GM19468 (cell line): ENCODE measurements at regions not wholly inside any gene's neighbourhood (a gene's known extent, or its start where the extent isn't known, plus 50 kb on each side); places are given as distances from the start of the nearest gene placed in this dataset.

ENCODE experiments used
- ATAC-seq: cut with Tn5 transposase; IDR thresholded peaks from one replicate; pipeline ENCODE4 v1.9.1; 2021; ENCODE audit warnings: mild to moderate bottlenecking, moderate library complexity, moderate number of reproducible peaks; ENCODE audit not compliant: unreplicated experiment; ENCODE audit errors: extremely low read depth

GRCh38 chr10:129029051-129029450 is 438.0 kb upstream of the MGMT start:
- no peak for ATAC-seq

- ATAC-seq: no peak
These were observed 437.0 kb upstream of the MGMT start for GRCh38 chr10:129029851-129030602.

- ATAC-seq: no peak
These were observed 436.5 kb upstream of the MGMT start for GRCh38 chr10:129030603-129030895.

GRCh38 chr10:129030996-129031843 is 435.8 kb upstream of the MGMT start:
- ATAC-seq: no peak

- ATAC-seq: no peak
These were observed 435.2 kb upstream of the MGMT start for GRCh38 chr10:129031844-129032150.

GRCh38 chr10:129032372-129033313 is 434.4 kb upstream of the MGMT start:
- ATAC-seq: no peak

GRCh38 chr10:129033340-129033739 is 433.7 kb upstream of the MGMT start:
- ATAC-seq: no peak

GRCh38 chr10:129033790-129034272 is 433.2 kb upstream of the MGMT start:
- ATAC-seq: no peak

GRCh38 chr10:129035052-129035827 is 431.8 kb upstream of the MGMT start:
- ATAC-seq: no peak

GRCh38 chr10:129038522-129038921 is 428.5 kb upstream of the MGMT start:
- ATAC-seq: no peak

GRCh38 chr10:129039406-129040370 is 427.4 kb upstream of the MGMT start:
- ATAC-seq: no peak

- ATAC-seq: no peak
These were observed 426.7 kb upstream of the MGMT start for GRCh38 chr10:129040377-129040776.

- no peak for ATAC-seq
These were observed 425.1 kb upstream of the MGMT start for GRCh38 chr10:129041916-129042315.

- no peak for ATAC-seq
These were observed 424.1 kb upstream of the MGMT start for GRCh38 chr10:129042776-129043595.

- ATAC-seq: no peak
These were observed 423.4 kb upstream of the MGMT start for GRCh38 chr10:129043691-129044090.

GRCh38 chr10:129045599-129045998 is 421.4 kb upstream of the MGMT start:
- ATAC-seq: no peak

- no peak for ATAC-seq
These were observed 420.9 kb upstream of the MGMT start for GRCh38 chr10:129046065-129046681.
